Lower leg skin (tissue), 3 donors: ENCODE measurements at regions not wholly inside any gene's neighbourhood (a gene's known extent, or its start where the extent isn't known, plus 50 kb on each side); places are given as distances from the start of the nearest gene placed in this dataset.

Experiments used
- CTCF ChIP-seq, 3 donors: fragments of 450-650 bp; IDR thresholded peaks; one replicate each; pipeline ENCODE4 v1.5.1; 2016; ENCODE audit warnings: antibody characterized with exemption in 3 of 3, mild to moderate bottlenecking in 3 of 3, moderate library complexity in 2 of 3
- POLR2A ChIP-seq, 2 donors: fragments of 450-650 bp; IDR thresholded peaks; one replicate each; pipeline ENCODE4 v1.6.1; 2016 to 2017; ENCODE audit warnings: antibody characterized with exemption in 2 of 2, mild to moderate bottlenecking in 1 of 2, moderate library complexity in 1 of 2

DNA sequence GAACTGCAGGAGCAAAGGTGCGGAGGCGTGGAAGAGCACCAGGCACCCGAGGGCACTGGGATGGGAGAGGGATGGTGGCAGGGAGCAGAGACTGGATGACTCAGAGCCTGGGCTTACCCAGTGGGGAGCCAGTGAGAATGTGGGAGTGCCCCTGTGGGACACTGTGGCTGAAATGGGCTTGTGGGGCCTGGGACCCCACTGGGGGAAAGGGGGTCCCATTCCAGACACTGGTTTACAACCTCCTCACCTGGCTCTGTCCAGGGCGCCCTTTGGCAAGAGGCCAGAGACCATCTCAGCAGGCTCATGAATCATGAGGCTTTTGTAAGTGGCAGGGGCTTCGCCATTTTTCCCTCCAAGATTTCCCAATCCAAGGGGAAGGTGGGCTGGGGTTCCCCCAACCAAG lies 124.0 kb upstream of the MAFB start:
- no peak for TF ChIP-seq CTCF (IDR thresholded peaks at IDR 0.05)
- no peak for TF ChIP-seq POLR2A (IDR thresholded peaks at IDR 0.05)
